K562 (cell line): ENCODE measurements at regions not wholly inside any gene's neighbourhood (a gene's known extent, or its start where the extent isn't known, plus 50 kb on each side); places are given as distances from the start of the nearest gene placed in this dataset.

Source experiments
- ATAC-seq: fragments of 200-7000 bp; cut with Tn5 transposase; 3 replicates; pipeline ENCODE4 v1.9.1; 2020; ENCODE audit warnings: moderate library complexity
- BruUV-seq: library from RNA; stranded (reverse); fragments of 400-500 nt; replicated peaks from 2 replicates; lab custom pipeline; 2021; lab: Mats Ljungman, UMichigan
- CTCF ChIA-PET: fragments of 300-600 bp; formaldehyde crosslinking; extraction: SDS; loops from one replicate; lab custom pipeline; 2021; ENCODE audit warnings: low intra/inter-chr PET ratio; lab: Yijun Ruan, JAX
- POLR2A ChIA-PET: fragments of 300-600, 350-650 bp; sonication (Branson Sonifier 250); formaldehyde crosslinking; extraction: SDS; loops from one replicate; lab custom pipeline; 2021; ENCODE audit warnings: antibody characterized with exemption, inconsistent platforms; lab: Yijun Ruan, JAX
- DNase-seq, 4 experiments: peaks; one replicate each; pipeline versions ENCODE4 v3.0.0 to v3.0.0-alpha.2; 2011 to 2018; ENCODE audit warnings: low spot score in 3 of 4, mixed read lengths in 3 of 4; ENCODE audit errors: extremely low read depth in 1 of 4
- FAIRE-seq: peaks from 2 replicates; lab custom pipeline; 2011; peaks lifted over from hg19 to GRCh38; lab: Jason Lieb, UNC
- H2AFZ ChIP-seq: 2 replicates; pipeline ENCODE4 v1.6.0; 2011; ENCODE audit warnings: low read depth, low read length, control low read depth, inconsistent platforms
- H3K27ac ChIP-seq: fragments of 200-600 bp; 3 replicates; pipeline ENCODE4 v1.8.0; 2011; ENCODE audit warnings: low read depth, mild to moderate bottlenecking, control low read depth, inconsistent platforms, low read length, moderate library complexity, mixed read lengths; ENCODE audit errors: extremely low read depth
- H3K27me3 ChIP-seq, 2 experiments: fragments of 300-600 bp in 1 of 2; 2 replicates in 1 of 2; 3 replicates in 1 of 2; pipeline versions ENCODE4 v1.6.0 to v1.8.0; 2011; ENCODE audit warnings: inconsistent platforms in 2 of 2, low read length in 2 of 2, mild to moderate bottlenecking in 1 of 2, mixed read lengths in 1 of 2, moderate library complexity in 1 of 2; ENCODE audit not compliant: control insufficient read depth in 2 of 2, insufficient read depth in 2 of 2
- H3K36me3 ChIP-seq: fragments of 300-600 bp; 3 replicates; pipeline ENCODE4 v1.8.0; 2011; ENCODE audit warnings: mild to moderate bottlenecking, low read length, inconsistent platforms; ENCODE audit not compliant: control insufficient read depth, insufficient read depth
- H3K4me1 ChIP-seq, 2 experiments: fragments of 200-600 bp in 1 of 2; replicated peaks in 1 of 2; 2 replicates in 1 of 2; 3 replicates in 1 of 2; pipeline versions ENCODE4 v1.5.1 to v1.8.0; 2011; ENCODE audit warnings: inconsistent platforms in 2 of 2, low read length in 2 of 2, mild to moderate bottlenecking in 1 of 2, mixed read lengths in 1 of 2, moderate library complexity in 1 of 2; ENCODE audit not compliant: control insufficient read depth in 2 of 2, insufficient read depth in 2 of 2
- H3K4me2 ChIP-seq: 2 replicates; pipeline ENCODE4 v1.6.1; 2011; ENCODE audit warnings: low read length, control low read depth, inconsistent platforms, mixed read lengths; ENCODE audit not compliant: insufficient read depth
- H3K4me3 ChIP-seq: fragments of 200-600 bp; sonication (generic), shearing (Covaris generic); 2 replicates; pipeline ENCODE4 v1.5.1; 2016; ENCODE audit warnings: control low read depth, inconsistent platforms
- H3K79me2 ChIP-seq: fragments of 200-600 bp; 3 replicates; pipeline ENCODE4 v1.8.0; 2011; ENCODE audit warnings: low read length, inconsistent platforms; ENCODE audit not compliant: control insufficient read depth, insufficient read depth
- H3K9ac ChIP-seq, 2 experiments: 2 replicates each; pipeline versions ENCODE4 v1.6.0 to v1.6.1; 2011; ENCODE audit warnings: low read depth in 2 of 2, low read length in 2 of 2, control low read depth in 1 of 2, inconsistent platforms in 1 of 2, mild to moderate bottlenecking in 1 of 2, mixed read lengths in 1 of 2; ENCODE audit not compliant: insufficient read depth in 1 of 2
- H3K9me1 ChIP-seq: one replicate; pipeline ENCODE4 v1.6.0; 2011; ENCODE audit warnings: inconsistent platforms, mild to moderate bottlenecking, low read length, moderate library complexity; ENCODE audit not compliant: control insufficient read depth, insufficient read depth
- H3K9me3 ChIP-seq: replicated peaks from 2 replicates; pipeline ENCODE4 v1.5.1; 2011; ENCODE audit warnings: low read depth, low read length, inconsistent platforms; ENCODE audit not compliant: control insufficient read depth, insufficient read depth
- H4K20me1 ChIP-seq: replicated peaks from 2 replicates; pipeline ENCODE4 v1.6.1; 2011; ENCODE audit warnings: low read length, inconsistent platforms, mixed read lengths; ENCODE audit not compliant: control insufficient read depth, insufficient read depth
- ARID4B ChIP-seq: sonication (generic); formaldehyde crosslinking; IDR thresholded peaks from 2 replicates; pipeline ENCODE4 v1.8.0; 2022; ENCODE audit warnings: mild to moderate bottlenecking, missing genetic modification reagents
- C11orf30 ChIP-seq: fragments of 450-650 bp; IDR thresholded peaks from 2 replicates; pipeline ENCODE4 v1.6.1; 2016; ENCODE audit warnings: low read depth, mild to moderate bottlenecking
- ESRRA ChIP-seq: fragments of 450-650 bp; IDR thresholded peaks from 2 replicates; pipeline ENCODE4 v1.6.1; 2014; ENCODE audit warnings: low read depth, mild to moderate bottlenecking, moderate library complexity, borderline replicate concordance
- GABPB2 ChIP-seq: fragments of 250-450 bp; sonication (Bioruptor Pico); conservative IDR thresholded peaks from 2 replicates; pipeline ENCODE4 v1.5.1; 2021; ENCODE audit warnings: mild to moderate bottlenecking
- HMGN3 ChIP-seq: IDR thresholded peaks from 2 replicates; pipeline ENCODE4 v1.6.1; 2011; ENCODE audit warnings: borderline replicate concordance, low read depth, mild to moderate bottlenecking, mixed read lengths, low read length; ENCODE audit not compliant: insufficient read length; ENCODE audit errors: extremely low read depth
- JUN ChIP-seq, 2 experiments: sonication (generic) in 1 of 2; formaldehyde crosslinking in 1 of 2; IDR thresholded peaks; 2 replicates each; pipeline versions ENCODE4 v1.6.1 to v1.8.0; 2012 to 2022; ENCODE audit warnings: borderline replicate concordance in 2 of 2, mild to moderate bottlenecking in 2 of 2, improper control_type of control experiment in 1 of 2, low read depth in 1 of 2, low read length in 1 of 2, missing genetic modification reagents in 1 of 2
- KAT8 ChIP-seq: fragments of 450-650 bp; IDR thresholded peaks from 2 replicates; pipeline ENCODE4 v1.6.1; 2016; ENCODE audit warnings: low read depth, mild to moderate bottlenecking
- MAFF ChIP-seq: IDR thresholded peaks from 2 replicates; pipeline ENCODE4 v1.6.1; 2012; ENCODE audit warnings: low read length, improper control_type of control experiment
- MAFG ChIP-seq: fragments of 450-650 bp; conservative IDR thresholded peaks from 2 replicates; pipeline ENCODE4 v1.6.1; 2016; ENCODE audit warnings: missing genetic modification characterization, missing compliant biosample characterization
- MCM5 ChIP-seq: fragments of 450-650 bp; IDR thresholded peaks from 2 replicates; pipeline ENCODE4 v1.6.1; 2016; ENCODE audit warnings: low read depth
- NRF1 ChIP-seq, 2 experiments: fragments of 450-650 bp; IDR thresholded peaks in 1 of 2; conservative IDR thresholded peaks in 1 of 2; 2 replicates each; pipeline ENCODE4 v1.6.1; 2014; ENCODE audit warnings: mild to moderate bottlenecking in 2 of 2
- RFX5 ChIP-seq: IDR thresholded peaks from 2 replicates; pipeline ENCODE4 v1.6.1; 2011; ENCODE audit warnings: low read depth, mild to moderate bottlenecking, improper control_type of control experiment, low read length
- TAF7 ChIP-seq: fragments of 450-650 bp; IDR thresholded peaks from 2 replicates; pipeline ENCODE4 v1.6.1; 2016; ENCODE audit warnings: missing genetic modification characterization, missing compliant biosample characterization
- ZNF316 ChIP-seq: fragments of 450-650 bp; IDR thresholded peaks from 2 replicates; pipeline ENCODE4 v1.6.1; 2016
- ZNF41 ChIP-seq: fragments of 250-450 bp; sonication (Bioruptor Pico); conservative IDR thresholded peaks from 2 replicates; pipeline ENCODE4 v1.4.0; 2020; ENCODE audit warnings: mild to moderate bottlenecking
- WGBS: fragments of 100-300 bp; shearing (Covaris generic); methylation state at CpG from one replicate; pipeline ENCODE4 v1.1.6; 2016; ENCODE audit warnings: low coverage, mixed read lengths; ENCODE audit not compliant: insufficient coverage; ENCODE audit errors: missing lambda C conversion rate; 5-methylcytosine and 5-hydroxymethylcytosine counted together
- in situ Hi-C: fragments of 300-500 bp; cut with MboI; formaldehyde crosslinking; loops from 4 replicates; pipeline ENCODE4 v1.15.0; 2018; ENCODE audit warnings: inconsistent platforms, mixed read lengths
- intact Hi-C: fragments of 100-400 bp; cut with micrococcal nuclease; formaldehyde crosslinking; loops from 2 replicates; pipeline ENCODE4 v1.14.2; 2022
- TF ChIP-seq, protein P1 (sequence below): IDR thresholded peaks from 2 replicates; pipeline ENCODE4 v1.6.1; 2011; ENCODE audit warnings: borderline replicate concordance, low read depth, mild to moderate bottlenecking, moderate library complexity, low read length; ENCODE audit not compliant: insufficient read depth, poor library complexity, severe bottlenecking

GRCh38 chr2:88831071-88831791 lies 139.8 kb downstream of the RPIA start:
- H3K27ac ChIP-seq, result no peak overlapping the region
- no peak for ATAC-seq
- H3K79me2 ChIP-seq, result no peaks in the 10 kb centered on the region
- no peaks in the 10 kb centered on the region for H4K20me1 ChIP-seq
- ChIA-PET POLR2A (no interaction called here), CTCF (interaction anchor here (0.8 kb wide), 1 partner anchor 72 kb away, joined by 4 read pairs; no protein-coding TSS in a partner anchor)
- peaks cover 2 to 25% of the 10 kb centered on the region in 2 experiments; a peak in 3 of 5 replicates for H3K27me3 ChIP-seq
- 0% methylated on average over 6 of the region's 6 CpGs for WGBS
- H2AFZ ChIP-seq, result no peak overlapping the region
- H3K9me1 ChIP-seq, result no peaks in the 10 kb centered on the region
- no peak overlapping the region for H3K4me2 ChIP-seq
- no peak overlapping the region for H3K9ac ChIP-seq
- no peak for TF ChIP-seq GABPB2
- TF ChIP-seq ZNF41 (CRISPR knock-in tag), result no peak
- no peak for TF ChIP-seq ARID4B (CRISPR knock-in tag)
- TF ChIP-seq ZNF316, result peak; percentile 78
- TF ChIP-seq KAT8, result no peak
- peak; percentile 28; the same call in 1 of the 2 replicates for TF ChIP-seq MAFF
- no peak for TF ChIP-seq MCM5
- TF ChIP-seq, protein P1, sequence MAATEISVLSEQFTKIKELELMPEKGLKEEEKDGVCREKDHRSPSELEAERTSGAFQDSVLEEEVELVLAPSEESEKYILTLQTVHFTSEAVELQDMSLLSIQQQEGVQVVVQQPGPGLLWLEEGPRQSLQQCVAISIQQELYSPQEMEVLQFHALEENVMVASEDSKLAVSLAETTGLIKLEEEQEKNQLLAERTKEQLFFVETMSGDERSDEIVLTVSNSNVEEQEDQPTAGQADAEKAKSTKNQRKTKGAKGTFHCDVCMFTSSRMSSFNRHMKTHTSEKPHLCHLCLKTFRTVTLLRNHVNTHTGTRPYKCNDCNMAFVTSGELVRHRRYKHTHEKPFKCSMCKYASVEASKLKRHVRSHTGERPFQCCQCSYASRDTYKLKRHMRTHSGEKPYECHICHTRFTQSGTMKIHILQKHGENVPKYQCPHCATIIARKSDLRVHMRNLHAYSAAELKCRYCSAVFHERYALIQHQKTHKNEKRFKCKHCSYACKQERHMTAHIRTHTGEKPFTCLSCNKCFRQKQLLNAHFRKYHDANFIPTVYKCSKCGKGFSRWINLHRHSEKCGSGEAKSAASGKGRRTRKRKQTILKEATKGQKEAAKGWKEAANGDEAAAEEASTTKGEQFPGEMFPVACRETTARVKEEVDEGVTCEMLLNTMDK, result no peak
- no peak for TF ChIP-seq RFX5
- TF ChIP-seq MAFG (tag), result peak; percentile 63
- TF ChIP-seq TAF7 (tag), result no peak
- no peak for TF ChIP-seq ESRRA
- TF ChIP-seq JUN (IDR thresholded peaks at IDR 0.05; ENCODE audit: borderline replicate concordance, low read depth, low read length), result no peak
- TF ChIP-seq JUN (CRISPR knock-in tag; IDR thresholded peaks at IDR 0.05; ENCODE audit: borderline replicate concordance), result no peak
- no peak for TF ChIP-seq HMGN3
- TF ChIP-seq NRF1 (conservative IDR thresholded peaks at IDR 0.05 in 1 of 2, IDR thresholded peaks at IDR 0.05 in 1 of 2), result no peak
- TF ChIP-seq C11orf30, result peak; percentile 65
- TF ChIP-seq, all 486 proteins: peak for 4
- in situ Hi-C loops (no loop called here), intact Hi-C loops (loop anchor here (5.0 kb wide), 3 partner anchors 41 to 89 kb away; no protein-coding TSS in a partner anchor)
- H3K9me3 ChIP-seq, result no peaks in the 10 kb centered on the region
- FAIRE-seq, result no peak
- BruUV-seq, result no TSS peak
- H3K36me3 ChIP-seq, result no peaks in the 10 kb centered on the region
- no peak overlapping the region for H3K4me3 ChIP-seq
- DNase-seq, result no peak
- H3K4me1 ChIP-seq, result no peaks in the 10 kb centered on the region
